Suppressor macrophage (primary cell): ENCODE measurements at regions not wholly inside any gene's neighbourhood (a gene's known extent, or its start where the extent isn't known, plus 50 kb on each side); places are given as distances from the start of the nearest gene placed in this dataset.

ENCODE experiments used
- DNase-seq, 4 experiments: peaks; one replicate each; pipeline ENCODE4 v3.0.0-alpha.2; 2020 to 2022

DNA sequence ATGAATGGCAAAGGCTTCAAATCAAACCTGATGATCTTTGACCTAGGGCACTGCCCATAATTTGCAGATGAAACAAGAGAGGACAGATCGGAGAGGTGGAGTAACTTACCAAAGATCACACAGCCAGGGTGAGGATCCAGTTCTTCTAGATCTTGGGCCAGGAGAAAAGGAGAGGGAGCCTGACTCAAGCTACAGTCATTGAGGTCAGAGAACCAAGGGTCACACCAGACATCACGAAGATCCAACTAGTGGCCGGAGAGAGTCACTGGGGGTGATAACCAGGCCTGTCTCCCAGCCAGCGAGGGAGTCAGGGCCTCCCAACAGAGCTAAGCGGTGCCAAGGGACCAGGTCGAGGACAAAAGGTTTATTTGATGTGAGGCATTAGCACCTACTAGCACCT, 115.0 kb downstream of the RIPK4 start:
- DNase-seq, result peak in 1 of 4 experiments; percentile 23

DNA sequence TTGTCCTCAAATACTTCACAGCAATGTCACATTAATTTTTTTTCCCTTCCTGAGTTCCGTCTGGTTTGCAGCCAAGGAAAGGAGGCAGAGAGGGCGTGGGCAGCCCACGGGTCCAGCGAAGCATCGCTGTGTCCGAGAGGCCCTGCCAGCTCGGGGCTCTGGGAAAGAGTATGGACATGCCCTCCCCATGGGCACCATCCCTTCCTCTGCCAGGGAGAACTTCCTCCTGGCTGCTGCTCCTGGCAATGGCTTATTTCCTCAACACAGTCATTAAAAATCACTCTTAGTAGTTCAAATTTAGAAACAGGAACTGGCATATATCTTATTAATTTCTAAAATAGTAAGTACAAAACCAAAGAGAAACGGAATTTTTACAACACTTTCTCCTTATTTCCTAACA, 115.4 kb downstream of the RIPK4 start:
- peak; percentile 26 to 66 (median 66) for DNase-seq

- no peak for DNase-seq
Observed at GRCh38 chr21:41650526-41651145, 116.2 kb downstream of the RIPK4 start.

- DNase-seq, result peak in 1 of 4 experiments; percentile 19
Observed at GRCh38 chr21:41648591-41649031, 118.2 kb downstream of the RIPK4 start.

DNA sequence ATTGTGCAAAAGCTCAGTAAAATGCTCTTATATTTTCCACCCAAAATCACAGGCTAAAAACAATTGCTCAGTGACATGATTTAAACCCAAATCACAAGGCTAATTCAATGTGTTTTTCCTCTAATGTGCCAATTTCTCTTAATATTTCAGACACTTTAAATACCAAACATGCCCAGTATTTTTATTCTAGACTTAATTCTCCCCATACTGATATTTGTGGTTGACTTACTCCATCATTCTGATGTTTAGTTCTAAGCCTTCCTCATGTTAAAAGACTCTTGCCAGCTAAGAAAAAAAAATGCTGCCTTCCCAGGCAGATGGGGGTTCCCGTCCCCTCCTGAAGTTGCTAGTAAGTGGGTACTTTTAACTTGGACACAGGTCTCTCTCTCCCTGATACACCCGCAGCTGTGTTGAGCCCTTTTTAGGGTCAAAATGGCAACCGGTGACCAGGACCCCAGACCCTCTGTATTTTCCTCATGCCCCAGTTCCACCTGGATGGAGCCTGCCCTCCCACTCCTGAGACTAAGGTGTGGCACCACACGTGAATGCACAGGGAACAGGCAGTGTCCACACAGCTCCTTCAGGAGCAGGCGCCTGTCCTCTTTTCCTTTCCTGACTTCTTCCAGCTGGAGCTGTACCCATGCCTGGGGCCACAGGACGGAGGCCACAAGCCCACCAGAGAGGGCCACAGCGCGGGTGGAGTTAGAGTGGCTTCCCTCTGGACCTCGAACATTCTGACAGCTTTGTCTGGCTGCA, 118.9 kb downstream of the RIPK4 start:
- DNase-seq, result no peak

GRCh38 chr21:41643246-41643966, 123.4 kb downstream of the RIPK4 start:
- DNase-seq, result no peak

DNA sequence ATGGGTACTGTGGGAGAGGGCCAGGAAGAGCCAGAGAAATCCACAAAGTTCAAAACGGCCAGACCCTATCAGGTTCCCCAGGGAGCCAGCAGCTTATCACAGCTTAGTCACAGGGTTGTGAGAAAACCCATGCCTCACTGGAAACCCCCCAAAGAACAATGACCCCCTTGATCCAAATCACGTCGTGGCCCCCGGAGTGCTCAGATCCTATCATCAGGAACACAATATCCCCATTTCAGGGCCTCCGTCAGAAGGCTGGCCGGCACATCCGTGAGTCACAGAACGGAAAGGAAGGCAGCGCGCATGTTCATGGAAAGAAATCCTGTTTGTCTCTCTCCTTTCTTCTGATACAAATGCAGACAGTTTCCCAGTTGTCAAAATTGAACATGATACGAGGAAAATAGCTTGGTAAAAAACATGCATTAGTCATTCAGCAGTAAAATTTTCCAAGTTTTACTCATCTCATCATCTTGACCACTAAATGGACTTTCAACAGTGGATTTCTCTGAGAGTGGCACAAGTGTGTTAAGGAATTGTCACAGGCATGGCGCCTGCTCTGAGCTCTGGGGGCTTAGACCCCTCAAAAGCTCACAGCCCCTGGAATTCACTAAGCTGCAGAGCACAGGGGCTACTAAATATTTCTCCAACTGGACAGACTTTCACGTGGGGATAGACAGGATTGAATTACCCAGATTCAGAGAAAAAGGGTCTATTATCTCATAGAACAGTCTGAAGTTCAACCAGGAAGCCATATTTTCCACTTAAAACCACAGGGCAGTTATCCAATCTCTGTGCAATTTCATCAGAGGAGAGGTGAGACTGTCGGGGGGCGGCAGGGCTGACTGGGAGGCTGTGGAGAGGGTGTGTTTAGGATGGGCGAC, 124.8 kb downstream of the RIPK4 start:
- DNase-seq, result no peak

DNA sequence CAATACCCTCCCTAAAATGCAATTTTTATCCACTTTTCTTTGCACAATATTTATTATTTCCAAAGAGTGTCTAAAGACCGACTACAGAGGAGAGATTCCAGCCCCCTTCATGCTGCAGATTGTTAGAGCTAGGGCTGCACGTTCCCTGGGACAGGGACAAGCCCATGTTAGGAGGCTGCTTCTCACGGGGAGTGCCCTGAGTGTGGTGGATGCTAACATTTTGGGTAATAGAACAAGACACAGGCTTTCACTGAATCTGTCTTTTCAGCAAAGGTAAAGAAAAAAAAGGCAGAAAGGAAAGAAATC, 125.4 kb downstream of the RIPK4 start:
- no peak for DNase-seq

- no peak for DNase-seq
Observed at GRCh38 chr21:41640748-41641509, 125.9 kb downstream of the RIPK4 start.

DNA sequence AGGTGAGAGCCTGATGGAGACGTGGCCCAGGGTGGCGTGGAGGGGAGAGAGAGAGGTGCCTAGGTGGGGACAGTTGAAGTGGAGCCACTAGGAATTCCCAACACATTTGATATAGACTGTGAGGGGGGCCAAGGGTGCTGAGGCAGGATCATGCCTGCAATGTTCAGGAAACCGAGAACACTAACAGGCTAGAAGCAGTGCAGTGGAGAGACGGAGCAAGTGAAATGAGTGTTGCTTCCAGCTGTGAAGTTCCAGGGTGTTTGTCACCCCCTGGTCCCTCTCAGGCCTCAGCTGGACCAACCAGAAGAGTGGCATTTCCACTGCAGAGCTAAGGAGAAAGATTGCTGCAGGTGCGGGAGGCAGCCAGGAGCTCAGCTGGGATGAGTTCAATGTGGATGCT, 127.1 kb downstream of the RIPK4 start:
- no peak for DNase-seq

DNA sequence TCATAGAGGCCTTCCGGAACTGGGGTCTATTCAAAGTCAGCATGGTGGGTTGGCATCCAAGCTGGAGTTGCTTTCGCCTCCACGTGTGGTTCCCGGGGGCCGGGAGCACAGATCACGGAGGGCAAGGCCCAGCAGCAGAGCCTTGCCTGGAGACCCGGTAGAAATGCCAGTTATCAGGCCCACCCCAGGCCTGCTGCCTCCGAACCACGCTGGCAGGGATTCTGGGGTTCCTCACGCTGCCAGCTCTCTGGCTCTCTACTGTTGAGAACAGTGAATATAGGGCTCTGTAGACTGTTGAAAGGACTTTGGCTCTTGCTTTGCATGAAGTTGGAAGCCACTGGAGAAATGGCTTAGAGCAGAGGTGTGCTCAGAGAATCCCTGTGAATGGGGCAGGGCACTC, 127.5 kb downstream of the RIPK4 start:
- DNase-seq, result no peak

DNA sequence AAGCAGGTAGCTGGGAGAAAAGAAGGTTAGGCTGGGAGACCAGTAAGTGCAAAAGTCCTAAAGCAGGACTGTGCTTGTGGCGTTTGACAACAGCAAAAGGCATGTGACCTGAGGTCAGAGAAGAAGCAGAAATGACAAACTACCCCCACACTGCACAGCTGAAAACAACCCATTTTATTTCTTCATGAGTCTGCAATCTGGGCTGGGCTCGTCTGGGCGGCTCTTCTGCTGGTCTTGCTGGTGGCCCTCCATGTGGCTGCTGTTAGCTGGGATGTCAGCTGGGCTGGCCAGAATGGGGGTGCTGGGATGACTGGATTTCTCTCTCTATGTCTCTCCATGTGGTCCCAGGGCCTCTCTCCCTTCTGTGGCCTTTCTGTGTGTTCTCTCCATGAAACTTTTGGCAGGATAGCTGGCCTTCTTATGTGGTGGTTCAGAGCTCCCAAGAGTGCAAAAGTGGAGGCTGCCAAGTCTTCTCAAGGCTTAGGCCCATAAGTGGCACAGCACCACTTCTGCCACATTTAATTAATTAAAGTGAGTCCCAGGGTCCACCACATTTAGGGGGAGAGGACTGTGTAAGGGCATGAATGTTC, 128.6 kb downstream of the RIPK4 start:
- DNase-seq, result peak in 1 of 4 experiments; percentile 8

DNA sequence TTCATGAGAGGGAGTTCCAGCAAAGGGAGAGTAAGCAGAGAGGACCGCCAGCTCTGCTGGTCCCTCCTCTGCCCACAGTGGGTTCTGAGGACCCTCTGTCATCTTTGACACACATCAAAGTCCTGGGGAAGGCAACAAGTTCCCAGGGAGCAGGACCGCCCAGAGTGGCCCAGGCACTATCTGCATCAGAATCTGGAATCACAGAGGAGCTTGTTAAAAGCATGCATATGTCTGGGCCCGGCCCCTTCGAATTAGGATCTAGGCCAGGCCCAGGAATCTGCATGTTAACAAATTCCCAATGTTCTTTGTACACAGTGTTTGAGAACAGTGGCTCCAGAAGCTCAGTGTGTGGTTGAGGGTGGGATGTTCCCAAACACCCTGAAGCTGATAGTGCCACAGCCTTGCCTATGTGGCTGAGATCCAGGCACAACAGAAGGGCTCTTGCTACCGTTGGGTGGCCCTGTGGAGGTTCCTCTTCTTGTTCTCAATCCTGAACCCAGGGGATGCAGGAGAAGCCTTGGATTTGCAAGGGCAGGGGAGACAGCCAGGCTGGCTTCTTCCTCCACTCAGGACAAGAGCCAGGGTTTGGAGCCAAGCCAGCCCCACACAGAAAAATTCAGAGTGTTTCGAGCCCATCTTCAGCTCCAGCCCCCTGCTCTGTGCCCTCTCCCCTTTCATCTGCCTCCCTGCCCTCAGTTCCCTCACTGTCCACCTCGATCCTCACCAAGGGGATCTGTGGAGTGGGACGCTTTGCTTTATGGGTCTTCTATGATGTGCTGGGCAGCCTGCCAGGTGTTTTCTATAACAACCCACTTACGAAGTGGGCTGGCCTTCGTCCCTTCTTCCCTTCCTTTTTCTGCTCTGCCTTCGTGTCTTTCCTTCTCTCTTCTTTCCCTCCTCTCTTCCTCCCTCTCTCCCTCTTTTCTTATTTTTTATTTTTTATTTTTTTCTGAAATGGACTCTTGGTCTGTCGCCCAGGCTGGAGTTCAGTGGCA, 129.0 kb upstream of the TMPRSS2 start:
- DNase-seq, result no peak

DNA sequence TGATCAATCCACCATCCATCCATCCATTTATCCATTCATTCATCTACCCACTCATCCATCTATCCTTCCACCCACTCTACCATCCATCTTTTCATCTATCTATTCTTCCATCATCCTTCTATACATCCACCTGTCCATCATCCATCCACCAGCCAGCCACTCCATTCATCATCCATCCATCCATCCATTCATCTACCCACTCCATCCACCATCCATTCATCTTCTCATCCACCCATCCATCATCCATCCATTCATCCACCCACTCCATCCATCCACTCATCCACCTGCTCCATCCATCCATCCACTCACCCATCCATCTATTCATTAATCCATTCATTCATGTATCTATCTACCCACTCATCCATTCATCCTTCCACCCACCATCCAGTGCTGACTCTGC, 127.9 kb upstream of the TMPRSS2 start:
- no peak for DNase-seq

GRCh38 chr21:41634858-41635257, 126.9 kb upstream of the TMPRSS2 start:
- DNase-seq, result no peak

DNA sequence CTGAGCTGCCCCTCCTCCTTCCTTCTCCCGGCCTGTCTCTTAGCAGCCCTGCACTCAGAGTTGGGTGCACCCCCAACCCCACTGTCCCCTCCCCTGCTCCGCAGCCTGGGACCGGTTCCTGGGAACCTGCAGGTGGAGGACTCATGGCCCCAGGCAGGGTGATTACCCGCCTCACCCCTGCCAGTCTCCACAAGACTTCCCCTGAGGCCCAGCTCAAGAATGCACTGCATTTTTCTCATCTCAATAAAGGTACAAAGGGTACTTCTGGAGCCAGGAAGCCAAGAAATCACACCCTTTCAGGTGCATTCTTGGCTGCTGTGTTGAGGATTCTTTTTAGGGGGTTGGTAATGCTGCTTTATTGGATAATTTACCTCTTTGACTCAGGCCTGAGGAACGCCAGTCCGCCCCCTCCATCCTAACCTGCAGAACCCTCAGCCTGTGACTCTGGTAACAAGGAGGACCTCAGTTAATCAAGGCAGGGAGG, 126.3 kb upstream of the TMPRSS2 start:
- no peak for DNase-seq

- DNase-seq, result no peak
Observed at GRCh38 chr21:41633627-41634026, 125.7 kb upstream of the TMPRSS2 start.

- no peak for DNase-seq
Observed at GRCh38 chr21:41632748-41633475, 125.0 kb upstream of the TMPRSS2 start.
